Right ventricle myocardium inferior (tissue), 1 donor: ENCODE measurements at regions not wholly inside any gene's neighbourhood (a gene's known extent, or its start where the extent isn't known, plus 50 kb on each side); places are given as distances from the start of the nearest gene placed in this dataset.
"Not testable (repeated sequence)": the region's sequence is repeated elsewhere in the genome, so short reads cannot be mapped to it uniquely, and the experiment has no call there.

Source experiments
- ATAC-seq: fragments of 200-7000 bp; cut with Tn5 transposase; one replicate; pipeline ENCODE4 v1.9.1; 2020; ENCODE audit warnings: mild to moderate bottlenecking, moderate library complexity
- DNase-seq: peaks from one replicate; pipeline ENCODE4 v3.0.0; 2021; ENCODE audit errors: missing footprints
- intact Hi-C: fragments of 100-400 bp; cut with DNase I; formaldehyde crosslinking; loops from one replicate; pipeline ENCODE4 v1.11.0; 2022
- donor health status: DM: no; HTN: yes; CAD: no; lungs with severe emphysema.

DNA sequence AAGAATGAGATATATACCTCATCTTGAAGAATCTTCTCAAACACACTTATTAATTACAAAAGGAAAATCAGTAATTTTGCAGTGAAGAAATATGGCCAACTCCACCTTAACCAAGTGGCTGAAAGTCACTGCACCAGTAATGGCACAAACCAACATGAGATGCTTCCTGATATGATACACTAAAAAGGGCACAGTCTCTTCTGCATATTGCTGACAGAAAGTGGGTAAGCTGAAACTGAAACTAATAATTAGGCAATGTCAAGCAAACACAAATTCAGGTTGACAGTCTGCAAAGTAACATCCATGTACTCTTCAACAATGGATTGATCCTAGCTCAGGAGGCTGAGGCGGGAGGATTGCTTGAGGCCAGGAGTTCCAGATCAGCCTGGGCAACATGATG is 56.1 kb downstream of the ZNF22 start:
- intact Hi-C loops, ATAC-seq, DNase-seq: not testable (repeated sequence)

DNA sequence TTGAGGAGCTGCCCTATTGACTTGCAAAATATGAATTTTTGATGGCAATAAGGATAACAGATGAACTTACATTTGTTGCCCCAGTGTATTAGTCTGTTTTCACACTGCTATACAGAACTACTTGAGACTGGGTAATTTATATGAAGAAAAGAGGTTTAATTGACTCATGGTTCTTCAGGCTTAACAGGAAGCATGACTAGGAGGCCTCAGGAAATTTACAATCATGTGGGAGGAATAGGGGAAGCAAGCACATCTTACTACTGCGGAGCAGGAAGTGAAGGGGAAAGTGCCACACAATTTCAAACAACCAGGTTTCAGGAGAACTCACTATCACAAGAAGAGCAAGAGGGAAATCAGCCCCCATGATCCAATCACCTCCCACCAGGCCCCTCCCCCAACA is 57.9 kb downstream of the ZNF22 start:
- ATAC-seq = no peak
- DNase-seq = no peak
- intact Hi-C loops = no loop called here

DNA sequence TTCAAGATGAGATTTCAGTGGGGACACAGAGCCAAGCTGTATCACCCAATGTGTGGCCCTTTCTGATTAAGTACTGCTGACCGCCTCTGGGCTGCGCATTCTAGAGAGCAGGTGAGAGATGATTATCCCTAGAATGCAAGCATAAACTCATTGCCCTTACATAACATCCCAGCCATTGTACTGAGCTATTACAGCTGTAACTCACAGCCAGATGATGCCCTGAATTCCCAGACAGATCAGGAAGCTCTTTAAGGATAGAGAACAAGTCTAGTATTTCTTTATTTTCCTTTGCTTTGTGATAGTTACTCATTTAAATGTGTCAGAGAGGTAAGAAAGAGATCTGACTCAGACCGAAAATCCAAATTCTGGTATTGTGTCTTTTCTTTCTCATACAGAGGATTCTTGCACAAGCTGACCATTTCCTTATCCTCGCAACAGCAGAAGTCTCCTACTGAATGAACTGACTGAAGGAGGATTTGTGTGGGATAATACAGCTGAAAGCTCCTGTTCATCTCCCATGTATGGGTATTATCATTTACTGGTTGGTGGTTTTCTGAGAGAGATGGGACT is 58.4 kb downstream of the ZNF22 start:
- no peak for DNase-seq
- intact Hi-C loops = no loop called here
- ATAC-seq = no peak

DNA sequence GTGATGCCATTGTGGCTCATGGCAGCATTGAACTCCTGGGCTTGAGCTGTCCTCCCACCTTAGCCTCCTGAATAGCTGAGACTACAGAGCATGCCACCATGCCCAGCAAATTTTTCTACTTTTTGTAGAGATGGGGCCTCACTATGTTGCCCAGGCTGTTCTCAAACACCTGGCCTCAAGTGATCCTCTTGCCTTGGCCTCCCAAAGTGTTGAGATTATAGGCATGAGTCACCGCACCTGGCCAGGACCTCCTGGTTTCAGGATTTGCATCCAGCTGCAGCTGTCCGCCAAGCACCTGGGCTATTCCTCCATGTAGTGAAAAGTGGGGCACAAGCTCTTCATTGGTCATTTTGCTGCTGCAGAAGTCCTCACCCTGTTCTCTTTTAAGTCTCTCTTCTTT is 58.9 kb downstream of the ZNF22 start:
- intact Hi-C loops = no loop called here
- ATAC-seq = no peak

DNA sequence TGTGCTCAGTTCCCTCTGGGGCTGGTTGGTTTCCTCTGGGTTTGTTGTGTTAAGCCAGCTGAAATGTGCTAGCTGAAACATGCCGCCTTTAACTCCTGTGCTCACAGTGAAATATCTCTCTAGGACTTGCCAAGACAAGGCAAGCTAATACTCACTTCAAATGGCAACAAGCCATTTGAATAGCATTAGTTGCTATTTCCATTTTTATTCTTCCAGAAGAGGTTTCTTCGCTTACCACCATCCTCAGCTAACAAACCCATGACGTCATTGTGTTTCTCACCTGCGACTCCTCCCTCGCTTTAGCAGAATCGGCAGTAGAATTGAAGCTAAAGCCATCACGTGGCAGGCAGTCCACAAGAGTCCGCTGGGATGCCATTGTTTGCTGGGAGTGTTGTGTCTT is 61.3 kb downstream of the ZNF22 start:
- ATAC-seq (no peak), DNase-seq (no peak)
- intact Hi-C loops = no loop called here

More for the DNA sequence above, 58.9 kb downstream of the ZNF22 start:
- no peak for DNase-seq

DNA sequence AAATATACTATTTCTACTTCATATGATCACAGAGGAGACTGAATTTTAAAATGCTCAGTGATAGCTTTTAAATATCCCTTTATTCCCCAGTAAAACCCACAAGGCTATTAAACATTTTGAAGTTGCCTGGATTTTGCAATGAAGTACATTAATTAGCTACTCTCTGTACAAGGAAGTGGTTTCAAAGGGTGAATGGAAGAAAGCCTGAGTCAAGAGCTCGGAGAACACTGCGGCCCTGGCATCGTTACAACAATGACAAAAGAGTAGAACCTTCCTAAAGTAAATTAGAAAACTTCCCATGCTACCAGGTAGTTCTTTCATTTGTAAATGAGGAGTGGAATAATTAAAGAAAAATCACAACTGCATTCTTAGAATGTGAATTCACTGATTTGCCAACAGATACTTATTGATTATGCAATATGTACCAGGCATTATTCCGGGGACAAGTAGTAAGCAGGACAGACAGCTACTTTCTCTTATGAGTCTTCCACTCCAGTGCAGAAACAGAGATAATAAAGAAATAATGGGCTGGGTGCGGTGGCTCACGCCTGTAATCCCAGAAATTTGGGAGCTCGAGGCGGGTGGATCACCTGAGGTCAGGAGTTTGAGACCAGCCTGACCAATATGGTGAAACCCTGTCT is 63.0 kb downstream of the ZNF22 start:
- ATAC-seq (no peak), DNase-seq (no peak)
- intact Hi-C loops = no loop called here

DNA sequence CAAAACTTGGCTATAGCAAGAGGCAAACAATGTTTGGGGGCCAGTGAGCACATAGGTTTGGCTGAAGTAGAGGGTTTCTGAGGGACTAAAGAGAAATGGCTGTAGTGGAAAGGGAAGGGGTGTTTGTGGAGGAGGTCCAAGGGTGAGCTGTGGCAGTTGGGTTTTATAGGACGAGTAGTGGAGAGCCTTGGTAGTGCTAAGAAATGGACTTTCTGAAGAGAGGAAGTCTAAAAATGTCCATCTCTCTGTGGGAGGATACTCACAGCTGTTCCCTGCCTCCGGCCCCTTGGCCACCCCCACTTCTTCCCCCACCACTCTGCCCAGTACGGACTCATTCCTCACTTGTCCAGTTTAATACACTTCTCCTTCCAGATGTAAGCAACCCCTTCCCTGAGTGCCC is 64.3 kb downstream of the ZNF22 start:
- DNase-seq (no peak), ATAC-seq (no peak)
- intact Hi-C loops = no loop called here

DNA sequence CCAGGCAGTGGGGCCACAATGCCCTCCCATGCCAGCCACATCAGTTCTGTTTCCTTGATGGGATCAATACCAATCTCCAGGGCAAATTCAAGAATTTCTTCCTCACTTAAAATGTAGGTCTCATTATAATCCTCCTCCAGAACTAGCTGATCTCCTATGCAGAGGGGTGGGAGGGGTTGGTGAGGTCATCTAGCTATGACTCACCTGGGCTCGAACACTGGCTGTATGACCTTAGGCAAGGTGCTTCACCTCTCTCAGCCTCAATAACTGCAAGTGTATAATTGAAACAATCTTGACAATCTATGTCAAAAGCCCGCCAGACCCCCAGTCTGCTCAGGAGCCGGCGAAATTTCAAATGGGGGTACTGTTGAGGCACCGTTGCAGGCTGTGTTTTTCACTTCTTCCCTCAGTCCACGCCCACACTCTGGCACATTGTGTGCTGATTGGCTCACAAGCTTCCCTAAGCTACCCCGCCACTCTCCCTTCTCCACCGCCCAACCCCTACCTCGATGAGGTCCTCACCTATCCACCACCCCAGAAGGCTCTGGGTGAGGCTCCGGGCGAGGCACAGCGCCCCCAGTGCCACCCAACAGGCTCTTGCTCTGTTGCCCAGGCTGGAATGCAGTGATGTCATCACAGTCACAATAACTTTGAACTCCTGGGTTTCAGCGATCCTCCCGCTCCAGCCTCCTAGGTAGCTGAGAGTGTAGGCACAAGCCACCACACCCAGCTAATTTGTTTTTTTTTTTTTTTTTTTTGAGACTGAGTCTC is 70.5 kb downstream of the ZNF22 start:
- ATAC-seq = no peak
- no peak for DNase-seq
- intact Hi-C loops = no loop called here

DNA sequence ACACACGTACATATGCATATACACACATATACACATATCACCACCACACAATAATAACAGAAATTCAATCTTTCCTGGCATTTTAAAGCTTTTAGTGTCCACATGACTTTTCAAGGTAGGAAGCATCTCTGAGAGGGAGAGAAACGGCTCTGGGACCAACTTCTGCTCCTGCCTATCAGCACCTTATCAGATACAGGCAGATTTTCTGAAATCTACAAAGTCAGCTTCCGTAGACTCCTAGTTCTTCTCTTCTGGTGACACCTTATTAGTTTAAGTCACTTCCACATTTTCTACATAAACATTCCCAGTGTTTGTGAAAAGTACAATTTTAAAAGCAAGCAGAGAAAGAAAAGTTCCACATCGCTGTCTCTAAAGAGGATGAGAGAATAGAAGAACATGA is 74.5 kb downstream of the ZNF22 start:
- intact Hi-C loops = no loop called here
- no peak for DNase-seq
- no peak for ATAC-seq

DNA sequence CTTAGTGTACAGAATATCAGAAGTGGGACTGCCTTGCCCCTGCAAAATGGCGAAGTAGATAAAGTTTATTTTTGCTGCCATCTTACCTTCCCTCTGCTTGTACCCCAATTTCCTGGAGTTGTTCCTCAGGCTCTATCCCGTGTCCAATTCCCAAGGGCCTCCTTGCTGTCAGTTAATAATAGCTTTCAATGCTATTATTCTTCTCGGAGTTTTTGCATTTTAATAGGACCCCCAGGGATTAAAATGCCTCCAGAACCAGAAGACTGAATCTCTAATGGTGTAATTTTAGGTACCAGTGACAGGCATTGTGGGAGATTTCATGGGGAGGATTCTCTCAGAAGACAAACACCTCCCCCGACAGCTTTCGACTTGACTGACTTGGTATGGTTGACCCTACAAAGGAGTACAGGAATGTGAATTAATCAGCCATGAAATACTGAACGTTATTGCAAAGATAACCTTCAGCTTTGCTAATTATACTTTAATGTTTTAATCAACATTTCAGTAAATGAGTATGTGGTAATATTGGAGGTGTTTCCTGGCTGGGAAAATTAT is 75.2 kb downstream of the ZNF22 start:
- DNase-seq (no peak), ATAC-seq (no peak)
- intact Hi-C loops = no loop called here

DNA sequence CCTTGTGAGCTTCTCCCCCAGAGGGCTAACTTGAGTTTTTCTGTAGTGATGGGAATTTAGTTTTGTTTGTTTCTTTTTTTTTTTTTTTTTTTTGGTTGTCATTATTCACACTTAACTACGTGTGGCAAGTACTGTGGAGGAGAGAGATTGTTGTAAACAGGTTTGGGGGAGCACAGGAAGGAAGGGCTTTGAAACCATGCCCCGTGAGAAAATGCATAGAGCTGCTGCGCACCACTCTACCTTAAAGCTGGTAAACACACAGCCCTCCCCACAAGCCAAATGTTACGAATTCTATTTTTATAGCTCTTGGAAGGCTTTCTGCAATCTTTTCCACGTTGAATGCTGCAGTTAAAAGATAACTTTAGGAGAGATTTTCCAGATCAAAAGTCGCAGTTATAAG is 76.2 kb downstream of the ZNF22 start:
- ATAC-seq (no peak), DNase-seq (no peak)
- intact Hi-C loops = no loop called here

DNA sequence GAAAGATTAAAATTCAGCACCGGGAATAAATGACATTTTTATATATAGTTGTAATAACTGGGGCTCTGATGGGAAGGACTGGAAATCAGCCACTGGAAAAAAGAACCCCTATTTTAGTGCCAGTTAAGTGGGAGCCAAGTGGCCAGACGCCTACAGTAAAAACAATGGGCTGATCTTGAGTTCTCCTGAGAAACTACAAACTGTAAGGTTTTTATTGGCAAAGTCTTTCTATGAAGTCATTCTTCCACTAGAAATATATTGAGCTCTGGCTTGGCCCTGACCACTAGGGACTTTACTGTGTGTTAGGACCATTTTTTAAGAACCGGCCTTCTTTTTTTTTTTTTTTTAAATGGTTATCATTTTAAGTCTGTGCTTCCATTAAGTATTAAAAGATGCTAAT is 79.6 kb downstream of the ZNF22 start:
- DNase-seq (no peak), ATAC-seq (no peak)
- intact Hi-C loops = no loop called here

DNA sequence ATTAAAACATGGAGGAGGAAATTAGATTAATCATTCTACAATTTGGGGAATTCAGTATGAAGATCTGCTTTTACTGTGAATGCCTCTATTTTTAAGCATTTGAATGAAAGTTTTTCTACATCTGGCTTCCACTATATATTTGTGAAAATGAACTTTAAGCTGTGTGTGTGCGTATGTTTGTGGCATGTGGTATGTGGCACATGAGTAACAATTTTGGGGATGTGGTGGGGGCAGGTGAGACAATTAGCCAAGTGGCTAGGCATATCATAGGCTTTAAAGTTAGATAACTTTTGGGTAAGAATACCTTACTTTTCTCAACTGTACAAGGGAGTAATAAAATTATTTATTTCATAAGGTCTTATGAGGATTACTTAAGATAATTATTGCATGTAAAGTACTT is 81.5 kb downstream of the ZNF22 start:
- no peak for ATAC-seq

DNA sequence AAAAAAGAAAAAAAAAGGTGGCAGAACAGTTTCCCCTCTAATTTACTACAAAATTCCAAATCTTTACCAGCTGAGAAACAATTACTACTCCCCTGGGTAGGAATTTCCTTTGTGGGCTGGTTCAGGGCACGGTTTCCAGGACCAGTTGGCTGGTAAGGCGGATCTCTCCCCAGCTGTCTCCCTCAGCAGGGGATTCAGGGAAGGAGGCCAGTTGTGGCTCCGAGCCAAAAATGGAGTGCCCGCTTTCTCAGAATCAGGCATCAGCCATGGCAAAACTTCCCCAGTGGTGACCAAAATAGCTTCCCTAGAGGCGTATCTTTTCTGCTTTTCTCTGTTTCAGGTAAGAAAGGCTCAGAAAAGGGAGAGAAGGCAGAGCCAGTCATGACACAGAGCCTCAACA is 91.2 kb downstream of the ZNF22 start:
- intact Hi-C loops = no loop called here
- DNase-seq = no peak
- no peak for ATAC-seq

More for the DNA sequence above, 81.5 kb downstream of the ZNF22 start:
- DNase-seq = no peak
- intact Hi-C loops = no loop called here

DNA sequence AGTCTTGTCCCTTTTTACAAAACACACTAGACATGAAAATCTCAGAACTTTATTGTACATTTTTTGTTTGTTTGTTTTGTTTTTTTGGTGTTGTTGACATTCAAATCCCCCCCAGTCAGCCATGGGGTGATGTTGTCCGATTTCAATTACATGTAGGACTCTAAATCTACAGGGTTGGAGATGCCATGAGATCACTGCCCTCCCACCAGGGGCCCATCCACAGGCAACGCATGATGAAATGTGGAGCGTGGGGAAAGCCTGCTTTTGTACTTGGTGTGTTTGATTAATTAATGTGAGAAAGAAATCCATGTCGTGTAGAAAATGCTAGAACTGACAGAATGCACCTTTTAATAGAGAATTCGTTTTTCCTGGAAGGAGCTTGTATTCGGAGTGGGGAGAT is 93.2 kb downstream of the ZNF22 start:
- DNase-seq (no peak), ATAC-seq (no peak)
- intact Hi-C loops = no loop called here

DNA sequence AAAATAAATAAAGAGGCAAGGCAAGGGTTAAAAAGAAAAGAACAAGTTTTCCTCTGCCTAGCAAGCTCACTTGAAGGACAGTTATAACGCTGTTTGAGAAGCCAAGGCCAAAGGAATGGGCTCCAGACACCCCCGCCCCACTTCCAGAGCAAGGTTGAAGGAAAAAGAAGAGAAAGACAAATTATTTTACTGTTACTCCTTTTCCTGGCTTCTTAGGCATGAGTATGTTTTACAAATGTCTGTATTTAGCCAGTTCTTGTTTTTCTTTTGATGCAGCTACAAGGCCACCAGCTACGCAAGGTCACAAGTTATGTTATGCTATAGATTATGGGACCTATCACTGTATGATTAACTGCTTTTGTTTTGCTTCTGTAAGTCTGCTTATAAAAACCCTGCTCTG is 94.6 kb downstream of the ZNF22 start:
- no peak for ATAC-seq
- intact Hi-C loops = no loop called here
- DNase-seq = no peak

DNA sequence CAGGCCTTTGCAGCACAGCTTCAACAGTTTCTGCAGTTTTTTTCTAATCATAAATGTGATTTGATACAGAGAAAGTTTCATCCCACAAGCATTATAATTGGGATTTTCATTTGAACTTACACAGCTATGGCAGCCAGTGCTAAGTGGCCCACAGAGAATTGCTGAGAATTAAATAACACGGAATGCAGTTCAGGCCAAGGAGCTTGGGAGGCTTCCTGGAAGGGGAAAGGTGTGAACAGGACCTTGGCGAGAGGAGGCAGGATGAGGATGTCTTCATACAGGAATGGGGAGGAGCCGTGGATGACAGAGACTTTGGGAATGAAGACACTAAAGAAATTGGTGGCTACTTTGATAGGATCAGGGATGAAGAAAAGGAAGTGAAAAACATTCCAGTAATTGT is 95.3 kb downstream of the ZNF22 start:
- intact Hi-C loops = no loop called here
- no peak for DNase-seq
- no peak for ATAC-seq

DNA sequence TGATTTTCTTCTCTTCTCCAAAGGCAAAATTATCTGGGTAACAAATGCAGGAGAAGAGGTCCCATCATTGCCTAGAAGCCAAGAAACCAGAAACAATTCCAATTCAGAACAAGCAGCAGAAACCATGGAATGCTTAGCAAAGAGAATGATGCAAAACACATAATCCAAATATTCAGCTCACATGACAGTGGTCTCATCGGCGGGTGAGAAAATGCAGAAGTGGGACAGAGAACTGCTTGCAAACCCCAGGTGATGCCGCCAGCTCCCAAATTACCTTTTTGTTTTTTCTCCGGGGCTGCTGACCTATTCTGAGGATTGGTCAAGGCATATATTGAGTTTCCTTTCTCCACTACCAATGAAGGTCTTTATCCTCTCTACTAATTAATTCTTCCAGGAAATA is 99.7 kb downstream of the ZNF22 start:
- intact Hi-C loops = no loop called here
- DNase-seq (no peak), ATAC-seq (no peak)

DNA sequence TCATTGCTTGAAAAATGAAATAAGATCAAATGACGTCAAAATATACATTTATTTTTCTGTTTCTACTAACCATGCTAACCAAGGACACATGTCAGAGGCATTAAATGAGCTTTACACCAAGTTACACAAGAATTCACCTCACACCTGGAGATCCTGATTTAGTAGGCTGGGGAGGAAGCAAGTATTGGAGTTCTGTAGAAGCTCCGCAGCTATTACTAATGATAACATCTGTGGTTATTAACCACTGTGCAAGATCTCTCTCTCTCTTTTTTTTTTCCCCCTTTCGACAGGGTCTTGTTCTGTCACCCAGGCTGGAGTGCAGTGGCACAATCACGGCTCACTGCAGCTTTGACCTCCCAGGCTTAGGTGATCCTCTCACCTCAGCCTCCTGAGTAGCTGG is 104.0 kb downstream of the ZNF22 start:
- DNase-seq (no peak), ATAC-seq (no peak)

DNA sequence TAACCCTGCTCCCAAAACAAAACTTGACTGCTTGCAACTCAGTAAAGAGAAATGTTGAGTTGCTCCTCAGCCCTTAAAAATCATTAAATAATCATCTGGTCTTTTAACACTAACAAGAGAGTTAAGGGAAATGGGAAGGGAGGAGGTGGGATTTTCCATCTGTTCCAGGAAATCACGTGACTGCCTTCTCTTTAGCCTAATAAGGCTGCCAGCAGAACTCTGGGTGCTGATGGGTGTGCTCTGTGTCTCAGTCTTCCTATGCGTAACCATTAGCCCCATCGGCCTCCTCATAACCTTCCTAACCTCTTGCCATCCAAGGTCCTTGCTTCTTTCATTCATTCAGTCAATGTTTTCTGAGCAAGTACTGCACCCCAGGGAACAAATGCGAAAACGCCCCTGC is 104.6 kb downstream of the ZNF22 start:
- DNase-seq, ATAC-seq, intact Hi-C loops: not testable (repeated sequence)

More for the DNA sequence above, 104.0 kb downstream of the ZNF22 start:
- intact Hi-C loops = no loop called here
